Ovary (tissue), 7 donors: ENCODE measurements at regions not wholly inside any gene's neighbourhood (a gene's known extent, or its start where the extent isn't known, plus 50 kb on each side); places are given as distances from the start of the nearest gene placed in this dataset.

ENCODE experiments used
- DNase-seq, 5 donors: peaks; one replicate each; pipeline ENCODE4 v3.0.0-alpha.2; 2019 to 2020
- H3K27ac ChIP-seq, 2 donors: fragments of 200-600 bp; one replicate each; pipeline versions ENCODE4 v1.5.1 to v1.8.0; 2019 to 2022
- H3K27me3 ChIP-seq: fragments of 200-600 bp; one replicate; pipeline ENCODE4 v1.8.0; 2022
- H3K36me3 ChIP-seq: fragments of 200-600 bp; sonication (generic); one replicate; pipeline ENCODE4 v1.5.1; 2019
- H3K4me1 ChIP-seq: one replicate; pipeline ENCODE4 v1.8.1; 2013; ENCODE audit warnings: mild to moderate bottlenecking, moderate library complexity; ENCODE audit not compliant: insufficient read depth
- H3K4me3 ChIP-seq: fragments of 200-600 bp; sonication (generic); one replicate; pipeline ENCODE4 v1.5.1; 2017
- H3K9me3 ChIP-seq, 2 donors: fragments of 200-600 bp in 1 of 2; sonication (generic) in 1 of 2; one replicate each; pipeline versions ENCODE4 v1.5.1 to v1.8.1; 2013 to 2019; ENCODE audit warnings: mild to moderate bottlenecking in 1 of 2, moderate library complexity in 1 of 2
- EP300 ChIP-seq: sonication (generic); formaldehyde crosslinking; IDR thresholded peaks from one replicate; pipeline ENCODE4 v1.6.1; 2017; ENCODE audit warnings: antibody characterized with exemption
- POLR2A ChIP-seq: fragments of 450-650 bp; IDR thresholded peaks from one replicate; pipeline ENCODE4 v1.6.1; 2017; ENCODE audit warnings: antibody characterized with exemption, mild to moderate bottlenecking, moderate library complexity
- WGBS, 3 donors: extraction: QIAGEN DNeasy Blood & Tissue Kit in 1 of 3; methylation state at CpG; one replicate each; pipeline versions ENCODE4 v1.1.5 to v1.1.7; 2013 to 2017; 5-methylcytosine and 5-hydroxymethylcytosine counted together
- intact Hi-C, 4 donors: fragments of 100-400 bp; cut with DNase I; formaldehyde crosslinking; loops; one replicate each; pipeline versions ENCODE4 v1.11.0 to v1.15.1; 2022 to 2023
- TF ChIP-seq, protein P1 (sequence below), 3 donors: fragments of 450-650 bp in 2 of 3; fragments of 200-600 bp in 1 of 3; IDR thresholded peaks; one replicate each; pipeline versions ENCODE4 v1.5.1 to v1.8.0; 2016 to 2022; ENCODE audit warnings: antibody characterized with exemption in 3 of 3, mild to moderate bottlenecking in 1 of 3
- donor health status: DM: no; HTN: no; CAD: no; lungs with moderate emphysema.
- donor health status: DM: no; HTN: no; CAD: no.
- donor health status: Bipolar disorder and iron deficiency.
- donor health status: DM: no; HTN: no; CAD: no.
- donor health status: DM: yes; HTN: yes; CAD: no.

DNA sequence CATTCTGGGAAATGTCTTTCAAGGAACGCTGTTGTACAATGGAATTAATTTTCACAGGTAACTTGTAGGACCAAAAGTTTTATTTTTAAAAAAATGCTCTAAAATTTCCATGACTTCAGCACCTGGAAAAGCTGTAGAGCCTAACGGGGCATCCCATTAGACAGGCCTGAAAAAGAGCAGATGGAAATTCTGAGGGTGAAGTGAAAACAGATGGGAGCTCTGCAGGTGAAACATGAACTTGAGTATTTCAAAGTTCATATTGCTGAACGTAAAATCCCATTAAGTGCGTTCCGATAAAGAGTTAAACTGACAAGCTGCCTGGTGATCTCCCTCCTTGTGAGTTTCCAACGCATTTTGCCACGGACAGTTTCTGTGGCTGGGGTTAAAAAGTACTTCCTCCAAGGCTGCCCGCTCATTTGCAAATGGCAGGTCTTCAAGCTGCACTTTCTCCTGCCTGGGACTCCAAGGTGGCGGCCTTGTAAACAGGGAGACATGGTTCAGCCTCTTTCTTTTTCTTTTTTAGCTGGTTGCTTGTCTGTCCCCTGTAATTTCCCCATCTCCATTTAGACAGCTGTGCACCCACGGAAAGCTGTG, 450.4 kb downstream of the FGF9 start:
- DNase-seq = no peak
- Histone ChIP-seq H3K4me3 (no peak overlapping the region), H3K4me1 (no peaks in the 10 kb centered on the region), H3K27me3 (no peaks in the 10 kb centered on the region), H3K36me3 (no peaks in the 10 kb centered on the region), H3K9me3 (no peaks in the 10 kb centered on the region), H3K27ac (no peak overlapping the region)
- TF ChIP-seq EP300 (no peak), POLR2A (no peak)
- TF ChIP-seq, protein P1, sequence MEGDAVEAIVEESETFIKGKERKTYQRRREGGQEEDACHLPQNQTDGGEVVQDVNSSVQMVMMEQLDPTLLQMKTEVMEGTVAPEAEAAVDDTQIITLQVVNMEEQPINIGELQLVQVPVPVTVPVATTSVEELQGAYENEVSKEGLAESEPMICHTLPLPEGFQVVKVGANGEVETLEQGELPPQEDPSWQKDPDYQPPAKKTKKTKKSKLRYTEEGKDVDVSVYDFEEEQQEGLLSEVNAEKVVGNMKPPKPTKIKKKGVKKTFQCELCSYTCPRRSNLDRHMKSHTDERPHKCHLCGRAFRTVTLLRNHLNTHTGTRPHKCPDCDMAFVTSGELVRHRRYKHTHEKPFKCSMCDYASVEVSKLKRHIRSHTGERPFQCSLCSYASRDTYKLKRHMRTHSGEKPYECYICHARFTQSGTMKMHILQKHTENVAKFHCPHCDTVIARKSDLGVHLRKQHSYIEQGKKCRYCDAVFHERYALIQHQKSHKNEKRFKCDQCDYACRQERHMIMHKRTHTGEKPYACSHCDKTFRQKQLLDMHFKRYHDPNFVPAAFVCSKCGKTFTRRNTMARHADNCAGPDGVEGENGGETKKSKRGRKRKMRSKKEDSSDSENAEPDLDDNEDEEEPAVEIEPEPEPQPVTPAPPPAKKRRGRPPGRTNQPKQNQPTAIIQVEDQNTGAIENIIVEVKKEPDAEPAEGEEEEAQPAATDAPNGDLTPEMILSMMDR (IDR thresholded peaks at IDR 0.05) = no peak
- intact Hi-C loops = no loop called here
- 69 to 77% (median 73%) methylated on average over 10 of the region's 10 CpGs for WGBS, 3 donors

DNA sequence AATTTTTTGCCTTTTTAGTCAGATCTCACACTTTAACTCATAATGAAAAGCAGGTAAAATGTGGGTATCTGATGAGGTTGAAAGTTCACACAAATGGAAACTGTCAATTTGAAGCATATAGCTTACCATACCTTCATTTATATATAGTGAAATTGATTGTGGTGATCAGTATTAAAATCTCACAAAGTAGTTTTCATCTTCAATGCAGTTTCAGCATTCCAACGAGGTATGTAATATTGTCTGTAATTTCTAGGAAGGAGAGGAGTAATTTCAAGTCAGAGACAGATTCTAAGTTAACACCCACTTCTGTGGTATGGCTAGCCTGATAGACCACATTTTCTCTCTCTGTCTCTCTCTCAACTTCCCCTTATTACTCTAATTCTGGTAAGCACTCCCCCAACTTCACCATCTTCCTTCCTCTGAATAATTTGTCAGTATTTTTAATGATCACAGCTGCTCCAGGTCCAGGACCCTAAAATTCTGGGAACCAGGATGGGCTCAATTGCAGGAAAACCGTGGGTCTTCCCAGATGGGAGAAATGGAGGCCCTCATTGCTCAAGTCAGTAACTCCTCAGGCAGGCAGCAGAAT, 455.7 kb downstream of the FGF9 start:
- TF ChIP-seq, protein P1 (IDR thresholded peaks at IDR 0.05) = no peak
- no peak for TF ChIP-seq EP300
- TF ChIP-seq POLR2A = no peak
- no peaks in the 10 kb centered on the region for H3K4me1 ChIP-seq
- H3K9me3 ChIP-seq = peaks cover 0 to 4% of the 10 kb centered on the region in 2 donors
- intact Hi-C loops = no loop called here
- no peak overlapping the region for H3K27ac ChIP-seq
- no peaks in the 10 kb centered on the region for H3K36me3 ChIP-seq
- 18 to 22% (median 21%) methylated on average over 2 of the region's 2 CpGs for WGBS, 3 donors
- H3K27me3 ChIP-seq = no peaks in the 10 kb centered on the region
- no peak overlapping the region for H3K4me3 ChIP-seq
- no peak for DNase-seq

DNA sequence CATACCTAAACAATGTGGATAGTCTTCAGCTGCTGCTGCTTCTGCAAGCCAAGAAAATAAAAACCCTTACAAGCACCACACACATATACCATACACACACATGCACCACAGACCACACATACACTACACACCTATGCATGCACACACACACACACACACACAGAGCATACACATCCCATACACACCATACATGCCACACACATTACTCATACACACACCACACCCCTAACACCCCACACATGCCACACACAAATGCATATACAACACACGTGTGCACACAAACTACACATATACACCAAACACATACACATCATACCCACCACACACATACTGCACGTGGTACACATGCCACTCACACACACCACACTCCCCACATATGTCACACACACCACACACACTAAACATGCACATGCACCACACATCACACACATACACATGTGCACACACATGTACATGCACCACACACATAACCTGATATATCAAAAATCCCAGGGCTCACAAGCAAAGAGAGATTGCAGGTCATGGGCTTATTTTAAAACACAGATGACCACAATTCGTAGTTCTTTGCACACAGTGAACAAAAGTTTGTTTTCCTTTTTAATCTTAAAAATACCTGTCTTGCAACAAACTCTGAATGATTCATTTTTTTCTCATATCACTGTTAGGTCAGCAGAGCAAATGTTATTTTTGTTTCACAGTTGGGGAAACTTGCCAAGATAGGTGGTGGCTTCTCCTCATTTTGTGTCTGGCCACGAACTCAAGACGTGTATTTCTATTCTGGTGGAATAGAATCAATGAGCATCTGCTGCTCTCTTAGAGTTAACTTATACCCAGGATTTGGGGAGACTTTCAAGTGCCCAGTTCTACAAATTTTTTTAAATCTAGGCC, 456.6 kb downstream of the FGF9 start:
- H3K27me3 ChIP-seq = no peaks in the 10 kb centered on the region
- H3K4me1 ChIP-seq = no peaks in the 10 kb centered on the region
- intact Hi-C loops = no loop called here
- H3K36me3 ChIP-seq = no peaks in the 10 kb centered on the region
- 49 to 72% (median 56%) methylated on average over 5 of the region's 5 CpGs for WGBS, 3 donors
- no peak overlapping the region for H3K4me3 ChIP-seq
- no peak for TF ChIP-seq EP300
- TF ChIP-seq, protein P1 (IDR thresholded peaks at IDR 0.05) = no peak
- TF ChIP-seq POLR2A = no peak
- no peak for DNase-seq
- H3K27ac ChIP-seq = no peak overlapping the region
- peaks cover 0 to 4% of the 10 kb centered on the region in 2 donors for H3K9me3 ChIP-seq

DNA sequence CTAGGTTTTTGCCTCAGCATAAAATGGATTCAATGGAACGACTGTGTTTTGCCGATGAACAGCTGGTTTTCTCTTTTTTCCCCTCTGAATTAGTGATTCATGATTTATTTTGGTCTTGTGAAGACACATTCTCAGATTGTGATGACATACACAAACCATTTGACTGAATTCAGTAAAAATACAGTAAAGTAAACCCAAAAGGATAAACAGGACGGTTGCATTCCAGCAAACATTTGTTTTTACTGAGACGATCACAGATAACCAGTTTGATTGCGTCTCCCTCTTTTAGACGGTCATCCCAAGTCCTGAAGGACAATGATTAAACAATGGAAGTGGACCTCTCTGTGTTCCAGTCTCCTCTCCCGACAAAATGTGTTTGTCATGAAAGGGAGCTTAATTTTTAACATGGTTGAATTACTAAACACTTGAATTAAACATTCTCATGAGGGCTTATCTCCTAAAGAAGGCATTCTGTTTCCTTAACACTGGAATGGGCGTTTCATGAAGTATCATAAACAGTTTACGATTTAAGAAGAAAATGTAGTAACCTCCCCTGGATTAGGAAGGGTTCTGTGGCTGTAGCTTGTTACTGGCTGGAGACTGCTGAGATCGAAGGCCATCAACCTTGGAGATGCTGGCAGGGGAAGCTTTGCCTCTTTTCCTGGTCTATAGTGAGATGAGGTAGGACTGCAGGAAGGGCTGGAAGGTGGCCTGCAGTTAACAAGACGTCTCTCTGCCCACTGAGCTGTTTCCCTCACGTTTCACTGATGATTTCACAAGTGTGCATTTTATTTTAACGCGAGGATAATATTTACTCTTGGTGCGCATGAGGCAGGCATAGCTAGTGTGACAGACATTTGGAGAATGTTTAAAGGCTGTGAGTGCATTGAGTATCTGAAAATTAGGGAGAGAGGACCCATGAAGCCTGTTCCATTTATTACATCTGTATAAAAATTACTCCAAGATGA, 457.9 kb downstream of the FGF9 start:
- DNase-seq = no peak
- 36 to 65% (median 44%) methylated on average over 15 of the region's 15 CpGs for WGBS, 3 donors
- Histone ChIP-seq H3K27me3 (no peaks in the 10 kb centered on the region), H3K4me1 (no peaks in the 10 kb centered on the region), H3K27ac (no peak overlapping the region), H3K4me3 (no peak overlapping the region), H3K36me3 (no peaks in the 10 kb centered on the region), H3K9me3 (peaks cover 0 to 4% of the 10 kb centered on the region in 2 donors)
- TF ChIP-seq POLR2A = no peak
- no peak for TF ChIP-seq EP300
- TF ChIP-seq, protein P1 (IDR thresholded peaks at IDR 0.05) = no peak
- intact Hi-C loops = no loop called here
